HEK293 (cell line): ENCODE measurements at regions not wholly inside any gene's neighbourhood (a gene's known extent, or its start where the extent isn't known, plus 50 kb on each side); places are given as distances from the start of the nearest gene placed in this dataset.

Experiments used
- CTCF ChIA-PET: fragments of 350-600 bp; formaldehyde crosslinking; extraction: SDS; loops from one replicate; lab custom pipeline; 2021; ENCODE audit warnings: antibody characterized with exemption; lab: Yijun Ruan, JAX
- POLR2A ChIA-PET: fragments of 300-600 bp; formaldehyde crosslinking; extraction: SDS; loops from one replicate; lab custom pipeline; 2020; ENCODE audit warnings: antibody characterized with exemption, inconsistent platforms; lab: Yijun Ruan, JAX
- H3K27ac ChIP-seq: fragments of 200-500 bp; sonication (Bioruptor generic); 2 replicates; pipeline ENCODE4 v1.5.1; 2014; ENCODE audit warnings: low read depth, low read length, control low read depth, inconsistent platforms; ENCODE audit errors: extremely low read depth
- H3K36me3 ChIP-seq, 2 experiments: fragments of 200-500 bp in 1 of 2; sonication (Bioruptor generic) in 1 of 2; 1 replicate in 1 of 2; 2 replicates in 1 of 2; pipeline ENCODE4 v1.5.1; 2014 to 2017; ENCODE audit warnings: inconsistent platforms in 2 of 2, low read length in 2 of 2; ENCODE audit not compliant: control insufficient read depth in 2 of 2, insufficient read depth in 1 of 2
- H3K4me1 ChIP-seq: fragments of 200-500 bp; sonication (Bioruptor generic); 2 replicates; pipeline ENCODE4 v1.5.1; 2014; ENCODE audit warnings: mild to moderate bottlenecking, low read length, inconsistent platforms; ENCODE audit not compliant: control insufficient read depth, insufficient read depth
- H3K4me3 ChIP-seq: 2 replicates; pipeline ENCODE4 v1.5.1; 2011; ENCODE audit warnings: low read depth, mild to moderate bottlenecking, control low read depth, low read length, moderate library complexity
- H3K9me3 ChIP-seq: fragments of 200-500 bp; sonication (Bioruptor generic); 2 replicates; pipeline ENCODE4 v1.5.1; 2014; ENCODE audit warnings: low read depth, low read length, inconsistent platforms; ENCODE audit not compliant: control insufficient read depth, insufficient read depth
- HOXC10 ChIP-seq: sonication (generic); formaldehyde crosslinking; IDR thresholded peaks from 2 replicates; pipeline ENCODE4 v1.8.1; 2023; ENCODE audit warnings: mild to moderate bottlenecking, missing genetic modification reagents
- IKZF3 ChIP-seq: fragments of 450-650 bp; IDR thresholded peaks from 2 replicates; pipeline ENCODE4 v1.5.0; 2018; ENCODE audit warnings: missing biosample characterization, mild to moderate bottlenecking, missing genetic modification characterization, moderate library complexity
- PRDM1 ChIP-seq: fragments of 450-650 bp; formaldehyde crosslinking; IDR thresholded peaks from 2 replicates; pipeline ENCODE4; 2016; ENCODE audit warnings: missing biosample characterization, missing genetic modification characterization
- SCRT1 ChIP-seq: fragments of 450-650 bp; formaldehyde crosslinking; IDR thresholded peaks from 2 replicates; pipeline ENCODE4 v1.5.1; 2016; ENCODE audit warnings: missing biosample characterization, missing genetic modification characterization, borderline replicate concordance
- SETDB1 ChIP-seq: IDR thresholded peaks from one replicate; pipeline ENCODE4 v1.6.1; 2017; ENCODE audit warnings: mild to moderate bottlenecking, low read length, moderate library complexity, mixed read lengths; ENCODE audit not compliant: insufficient read length
- WT1 ChIP-seq: fragments of 450-650 bp; formaldehyde crosslinking; IDR thresholded peaks from 2 replicates; pipeline ENCODE4 v1.5.1; 2016; ENCODE audit warnings: missing biosample characterization, missing genetic modification characterization
- ZBTB1 ChIP-seq: fragments of 450-650 bp; formaldehyde crosslinking; IDR thresholded peaks from 2 replicates; pipeline ENCODE4 v1.5.1; 2016; ENCODE audit warnings: missing biosample characterization, missing genetic modification characterization
- ZNF10 ChIP-seq: fragments of 450-650 bp; formaldehyde crosslinking; IDR thresholded peaks from 2 replicates; pipeline ENCODE4 v1.5.1; 2017; ENCODE audit warnings: missing biosample characterization, missing genetic modification characterization
- ZNF157 ChIP-seq: fragments of 450-650 bp; formaldehyde crosslinking; IDR thresholded peaks from 2 replicates; pipeline ENCODE4 v1.5.1; 2016; ENCODE audit warnings: missing biosample characterization, missing genetic modification characterization
- ZNF221 ChIP-seq: fragments of 450-650 bp; formaldehyde crosslinking; IDR thresholded peaks from 2 replicates; pipeline ENCODE4 v1.5.1; 2017; ENCODE audit warnings: missing biosample characterization, missing genetic modification characterization, borderline replicate concordance
- ZNF274 ChIP-seq, 2 experiments: fragments of 200-500 bp in 1 of 2; fragments of 450-650 bp in 1 of 2; sonication (Bioruptor generic) in 1 of 2; formaldehyde crosslinking in 1 of 2; IDR thresholded peaks; 2 replicates each; pipeline versions ENCODE4 v1.5.1 to v1.6.1; 2014 to 2016; ENCODE audit warnings: borderline replicate concordance in 1 of 2, inconsistent platforms in 1 of 2, low read length in 1 of 2, missing biosample characterization in 1 of 2, missing genetic modification characterization in 1 of 2
- ZNF366 ChIP-seq: fragments of 450-650 bp; formaldehyde crosslinking; conservative IDR thresholded peaks from 2 replicates; pipeline ENCODE4 v1.5.1; 2016; ENCODE audit warnings: missing biosample characterization, missing genetic modification characterization
- ZNF76 ChIP-seq: fragments of 450-650 bp; formaldehyde crosslinking; IDR thresholded peaks from 2 replicates; pipeline ENCODE4; 2016; ENCODE audit warnings: low read depth, missing biosample characterization, missing genetic modification characterization, borderline replicate concordance
- ZNF837 ChIP-seq: fragments of 450-650 bp; formaldehyde crosslinking; IDR thresholded peaks from 2 replicates; pipeline ENCODE4 v1.5.1; 2016; ENCODE audit warnings: missing biosample characterization, missing genetic modification characterization
- TF ChIP-seq, protein P1 (sequence below): fragments of 450-650 bp; formaldehyde crosslinking; IDR thresholded peaks from 2 replicates; pipeline ENCODE4 v1.5.1; 2017; ENCODE audit warnings: missing biosample characterization, missing genetic modification characterization
- TF ChIP-seq, protein P2 (sequence below): fragments of 450-650 bp; formaldehyde crosslinking; IDR thresholded peaks from 2 replicates; pipeline ENCODE4 v1.5.1; 2017; ENCODE audit warnings: missing biosample characterization, missing genetic modification characterization
- TF ChIP-seq, protein P3 (sequence below): fragments of 450-650 bp; formaldehyde crosslinking; IDR thresholded peaks from 2 replicates; pipeline ENCODE4 v1.5.1; 2017; ENCODE audit warnings: missing biosample characterization, mild to moderate bottlenecking, missing genetic modification characterization, moderate library complexity
- TF ChIP-seq, protein P4 (sequence below): fragments of 450-650 bp; IDR thresholded peaks from 2 replicates; pipeline ENCODE4 v1.5.1; 2018; ENCODE audit warnings: missing biosample characterization, missing genetic modification characterization
- TF ChIP-seq, protein P5 (sequence below): fragments of 450-650 bp; formaldehyde crosslinking; IDR thresholded peaks from 2 replicates; pipeline ENCODE4 v1.5.1; 2016; ENCODE audit warnings: missing biosample characterization, missing genetic modification characterization, borderline replicate concordance
- TF ChIP-seq, protein P6 (sequence below): fragments of 450-650 bp; formaldehyde crosslinking; IDR thresholded peaks from 2 replicates; pipeline ENCODE4 v1.5.1; 2016; ENCODE audit warnings: missing biosample characterization, missing genetic modification characterization

DNA sequence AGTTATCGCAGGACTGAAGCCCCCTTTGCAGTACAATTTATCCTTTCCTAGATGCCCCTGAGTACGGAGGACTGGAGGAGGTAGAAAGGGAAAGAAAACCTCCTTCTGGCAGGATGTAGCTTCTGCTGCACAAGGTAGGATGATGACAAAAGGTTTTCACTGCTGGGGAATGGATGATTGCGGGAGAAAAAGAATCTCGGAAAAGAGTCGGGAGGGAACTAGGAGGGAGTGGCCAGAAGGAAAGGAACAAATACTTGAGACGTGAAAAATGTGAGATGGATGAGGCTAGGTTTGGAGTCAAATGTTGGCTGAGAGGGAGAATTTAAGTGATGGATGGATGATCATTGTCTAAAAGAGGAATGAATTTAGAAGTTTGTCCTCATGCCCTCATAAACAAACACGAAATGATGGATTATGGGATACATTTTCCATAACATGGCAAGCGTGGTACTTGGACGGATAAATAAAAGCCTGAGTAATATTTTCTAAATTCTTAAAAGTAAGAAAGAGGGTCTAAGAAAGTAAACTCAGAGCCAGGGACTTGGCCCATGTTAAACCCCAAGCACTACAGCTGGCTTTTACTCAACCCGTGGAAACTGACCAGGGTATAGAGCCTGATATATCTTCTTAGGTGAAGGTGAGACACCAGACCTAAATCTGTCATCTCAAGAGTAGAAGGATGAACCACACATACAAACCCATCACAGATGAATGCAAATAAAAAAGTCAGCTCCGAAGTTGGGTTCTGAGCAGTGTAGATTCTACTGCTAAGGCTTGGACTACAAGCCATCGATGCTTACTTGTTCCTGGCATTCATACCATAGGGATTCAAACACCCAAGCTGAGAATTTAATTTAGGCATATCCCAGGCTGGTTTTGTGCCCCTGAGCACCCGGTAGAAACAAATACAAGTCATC is 72.4 kb downstream of the HFE start (continued):
- peak; percentile 76 for TF ChIP-seq ZNF76 (tag by site-specific recombination)
- no peak for TF ChIP-seq WT1
- no peak for TF ChIP-seq ZNF157
- peak; percentile 59; the same call in 1 of the 2 replicates for TF ChIP-seq IKZF3 (tag by site-specific recombination)
- peak; percentile 90 for TF ChIP-seq PRDM1 (tag by site-specific recombination)
- TF ChIP-seq ZBTB1 (tag by site-specific recombination) = no peak
- no peak for TF ChIP-seq ZNF837 (tag by site-specific recombination)
- TF ChIP-seq, all 188 proteins: peak for 8

DNA sequence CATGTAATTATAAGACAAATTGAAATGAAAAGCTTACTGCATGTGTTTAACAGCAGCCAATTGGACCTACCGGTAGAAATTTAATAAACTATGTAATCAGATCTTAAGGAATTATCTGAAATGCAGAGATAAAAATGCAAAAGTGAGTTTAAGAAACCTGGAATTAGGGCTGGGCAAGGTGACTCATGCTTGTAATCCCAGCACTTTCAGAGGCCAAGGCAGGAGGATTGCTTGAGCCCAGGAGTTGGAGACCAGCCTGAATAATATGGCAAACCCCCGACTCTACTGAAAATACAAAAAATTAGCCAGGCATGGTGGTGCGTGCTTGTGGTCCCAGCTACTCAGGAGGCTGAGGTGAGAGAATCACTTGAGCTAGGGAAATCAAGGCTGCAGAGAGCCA is 74.1 kb downstream of the HFE start:
- Histone ChIP-seq H3K27ac (no peak overlapping the region), H3K4me1 (no peaks in the 10 kb centered on the region), H3K4me3 (no peak overlapping the region), H3K36me3 (no peaks in the 10 kb centered on the region), H3K9me3 (no peaks in the 10 kb centered on the region)
- CTCF ChIA-PET = interaction anchor here (0.5 to 1.4 kb wide), 3 partner anchors 14 to 97 kb away, joined by 3 to 5 read pairs (median 4); no protein-coding TSS in a partner anchor
- TF ChIP-seq, protein P1, sequence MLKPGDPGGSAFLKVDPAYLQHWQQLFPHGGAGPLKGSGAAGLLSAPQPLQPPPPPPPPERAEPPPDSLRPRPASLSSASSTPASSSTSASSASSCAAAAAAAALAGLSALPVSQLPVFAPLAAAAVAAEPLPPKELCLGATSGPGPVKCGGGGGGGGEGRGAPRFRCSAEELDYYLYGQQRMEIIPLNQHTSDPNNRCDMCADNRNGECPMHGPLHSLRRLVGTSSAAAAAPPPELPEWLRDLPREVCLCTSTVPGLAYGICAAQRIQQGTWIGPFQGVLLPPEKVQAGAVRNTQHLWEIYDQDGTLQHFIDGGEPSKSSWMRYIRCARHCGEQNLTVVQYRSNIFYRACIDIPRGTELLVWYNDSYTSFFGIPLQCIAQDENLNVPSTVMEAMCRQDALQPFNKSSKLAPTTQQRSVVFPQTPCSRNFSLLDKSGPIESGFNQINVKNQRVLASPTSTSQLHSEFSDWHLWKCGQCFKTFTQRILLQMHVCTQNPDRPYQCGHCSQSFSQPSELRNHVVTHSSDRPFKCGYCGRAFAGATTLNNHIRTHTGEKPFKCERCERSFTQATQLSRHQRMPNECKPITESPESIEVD (tag by site-specific recombination) = peak; percentile 53
- TF ChIP-seq IKZF3 (tag by site-specific recombination) (no peak), HOXC10 (CRISPR knock-in tag) (no peak), ZNF221 (tag by site-specific recombination) (no peak)
- POLR2A ChIA-PET = interaction anchor here (0.7 to 1.5 kb wide), 3 partner anchors 11 to 973 kb away, joined by 3 to 6 read pairs (median 3); no protein-coding TSS in a partner anchor

DNA sequence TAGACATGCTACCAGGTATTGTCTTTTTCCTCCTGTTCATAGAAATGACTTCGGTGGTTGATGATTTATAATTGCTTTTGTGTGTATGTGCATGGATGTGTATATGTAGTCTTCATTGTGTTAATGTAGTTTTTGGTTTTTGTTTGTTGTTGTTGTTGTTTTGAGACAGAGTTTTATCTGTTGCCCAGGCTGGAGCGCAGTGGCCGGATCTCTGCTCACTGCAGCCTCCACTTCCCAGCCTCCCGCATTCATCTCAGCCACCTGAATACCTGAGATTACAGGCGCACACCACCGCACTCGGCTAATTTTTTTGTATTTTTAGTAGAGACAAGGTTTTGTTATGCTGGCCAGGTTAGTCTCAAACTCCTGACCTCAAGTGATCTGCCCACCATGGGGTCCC is 75.2 kb downstream of the HFE start:
- H3K4me3 ChIP-seq = no peak overlapping the region
- H3K27ac ChIP-seq = no peak overlapping the region
- H3K4me1 ChIP-seq = no peaks in the 10 kb centered on the region
- ChIA-PET CTCF (interaction anchor here (1.4 kb wide), 1 partner anchor 98 kb away, joined by 4 read pairs; no protein-coding TSS in a partner anchor), POLR2A (interaction anchor here (1.5 kb wide), 1 partner anchor 10 kb away, joined by 3 read pairs; no protein-coding TSS in a partner anchor)
- no peaks in the 10 kb centered on the region for H3K9me3 ChIP-seq
- no peaks in the 10 kb centered on the region for H3K36me3 ChIP-seq
- no peak for TF ChIP-seq SCRT1 (tag by site-specific recombination)
- TF ChIP-seq ZNF274 (IDR thresholded peaks at IDR 0.05; ENCODE audit: low read length) = no peak
- no peak for TF ChIP-seq ZNF274 (tag by site-specific recombination; IDR thresholded peaks at IDR 0.05; ENCODE audit: borderline replicate concordance)
- TF ChIP-seq, protein P2, sequence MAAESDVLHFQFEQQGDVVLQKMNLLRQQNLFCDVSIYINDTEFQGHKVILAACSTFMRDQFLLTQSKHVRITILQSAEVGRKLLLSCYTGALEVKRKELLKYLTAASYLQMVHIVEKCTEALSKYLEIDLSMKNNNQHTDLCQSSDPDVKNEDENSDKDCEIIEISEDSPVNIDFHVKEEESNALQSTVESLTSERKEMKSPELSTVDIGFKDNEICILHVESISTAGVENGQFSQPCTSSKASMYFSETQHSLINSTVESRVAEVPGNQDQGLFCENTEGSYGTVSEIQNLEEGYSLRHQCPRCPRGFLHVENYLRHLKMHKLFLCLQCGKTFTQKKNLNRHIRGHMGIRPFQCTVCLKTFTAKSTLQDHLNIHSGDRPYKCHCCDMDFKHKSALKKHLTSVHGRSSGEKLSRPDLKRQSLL (tag by site-specific recombination) = no peak
- no peak for TF ChIP-seq ZNF366 (tag by site-specific recombination)
- TF ChIP-seq, protein P3, sequence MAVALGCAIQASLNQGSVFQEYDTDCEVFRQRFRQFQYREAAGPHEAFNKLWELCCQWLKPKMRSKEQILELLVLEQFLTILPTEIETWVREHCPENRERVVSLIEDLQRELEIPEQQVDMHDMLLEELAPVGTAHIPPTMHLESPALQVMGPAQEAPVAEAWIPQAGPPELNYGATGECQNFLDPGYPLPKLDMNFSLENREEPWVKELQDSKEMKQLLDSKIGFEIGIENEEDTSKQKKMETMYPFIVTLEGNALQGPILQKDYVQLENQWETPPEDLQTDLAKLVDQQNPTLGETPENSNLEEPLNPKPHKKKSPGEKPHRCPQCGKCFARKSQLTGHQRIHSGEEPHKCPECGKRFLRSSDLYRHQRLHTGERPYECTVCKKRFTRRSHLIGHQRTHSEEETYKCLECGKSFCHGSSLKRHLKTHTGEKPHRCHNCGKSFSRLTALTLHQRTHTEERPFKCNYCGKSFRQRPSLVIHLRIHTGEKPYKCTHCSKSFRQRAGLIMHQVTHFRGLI = no peak
- TF ChIP-seq, protein P4, sequence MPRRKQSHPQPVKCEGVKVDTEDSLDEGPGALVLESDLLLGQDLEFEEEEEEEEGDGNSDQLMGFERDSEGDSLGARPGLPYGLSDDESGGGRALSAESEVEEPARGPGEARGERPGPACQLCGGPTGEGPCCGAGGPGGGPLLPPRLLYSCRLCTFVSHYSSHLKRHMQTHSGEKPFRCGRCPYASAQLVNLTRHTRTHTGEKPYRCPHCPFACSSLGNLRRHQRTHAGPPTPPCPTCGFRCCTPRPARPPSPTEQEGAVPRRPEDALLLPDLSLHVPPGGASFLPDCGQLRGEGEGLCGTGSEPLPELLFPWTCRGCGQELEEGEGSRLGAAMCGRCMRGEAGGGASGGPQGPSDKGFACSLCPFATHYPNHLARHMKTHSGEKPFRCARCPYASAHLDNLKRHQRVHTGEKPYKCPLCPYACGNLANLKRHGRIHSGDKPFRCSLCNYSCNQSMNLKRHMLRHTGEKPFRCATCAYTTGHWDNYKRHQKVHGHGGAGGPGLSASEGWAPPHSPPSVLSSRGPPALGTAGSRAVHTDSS (tag by site-specific recombination) = no peak
- TF ChIP-seq, protein P5, sequence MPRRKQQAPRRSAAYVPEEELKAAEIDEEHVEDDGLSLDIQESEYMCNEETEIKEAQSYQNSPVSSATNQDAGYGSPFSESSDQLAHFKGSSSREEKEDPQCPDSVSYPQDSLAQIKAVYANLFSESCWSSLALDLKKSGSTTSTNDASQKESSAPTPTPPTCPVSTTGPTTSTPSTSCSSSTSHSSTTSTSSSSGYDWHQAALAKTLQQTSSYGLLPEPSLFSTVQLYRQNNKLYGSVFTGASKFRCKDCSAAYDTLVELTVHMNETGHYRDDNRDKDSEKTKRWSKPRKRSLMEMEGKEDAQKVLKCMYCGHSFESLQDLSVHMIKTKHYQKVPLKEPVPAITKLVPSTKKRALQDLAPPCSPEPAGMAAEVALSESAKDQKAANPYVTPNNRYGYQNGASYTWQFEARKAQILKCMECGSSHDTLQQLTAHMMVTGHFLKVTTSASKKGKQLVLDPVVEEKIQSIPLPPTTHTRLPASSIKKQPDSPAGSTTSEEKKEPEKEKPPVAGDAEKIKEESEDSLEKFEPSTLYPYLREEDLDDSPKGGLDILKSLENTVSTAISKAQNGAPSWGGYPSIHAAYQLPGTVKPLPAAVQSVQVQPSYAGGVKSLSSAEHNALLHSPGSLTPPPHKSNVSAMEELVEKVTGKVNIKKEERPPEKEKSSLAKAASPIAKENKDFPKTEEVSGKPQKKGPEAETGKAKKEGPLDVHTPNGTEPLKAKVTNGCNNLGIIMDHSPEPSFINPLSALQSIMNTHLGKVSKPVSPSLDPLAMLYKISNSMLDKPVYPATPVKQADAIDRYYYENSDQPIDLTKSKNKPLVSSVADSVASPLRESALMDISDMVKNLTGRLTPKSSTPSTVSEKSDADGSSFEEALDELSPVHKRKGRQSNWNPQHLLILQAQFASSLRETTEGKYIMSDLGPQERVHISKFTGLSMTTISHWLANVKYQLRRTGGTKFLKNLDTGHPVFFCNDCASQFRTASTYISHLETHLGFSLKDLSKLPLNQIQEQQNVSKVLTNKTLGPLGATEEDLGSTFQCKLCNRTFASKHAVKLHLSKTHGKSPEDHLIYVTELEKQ = no peak
- TF ChIP-seq SETDB1 = no peak
- TF ChIP-seq, protein P6, sequence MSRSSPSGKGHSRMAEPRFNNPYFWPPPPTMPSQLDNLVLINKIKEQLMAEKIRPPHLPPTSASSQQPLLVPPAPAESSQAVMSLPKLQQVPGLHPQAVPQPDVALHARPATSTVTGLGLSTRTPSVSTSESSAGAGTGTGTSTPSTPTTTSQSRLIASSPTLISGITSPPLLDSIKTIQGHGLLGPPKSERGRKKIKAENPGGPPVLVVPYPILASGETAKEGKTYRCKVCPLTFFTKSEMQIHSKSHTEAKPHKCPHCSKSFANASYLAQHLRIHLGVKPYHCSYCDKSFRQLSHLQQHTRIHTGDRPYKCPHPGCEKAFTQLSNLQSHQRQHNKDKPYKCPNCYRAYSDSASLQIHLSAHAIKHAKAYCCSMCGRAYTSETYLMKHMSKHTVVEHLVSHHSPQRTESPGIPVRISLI (tag by site-specific recombination) = no peak
- no peak for TF ChIP-seq ZNF10 (tag by site-specific recombination)
